ENCODE measurements at regions not wholly inside any gene's neighbourhood (a gene's known extent, or its start where the extent isn't known, plus 50 kb on each side); places are given as distances from the start of the nearest gene placed in this dataset.

DNA sequence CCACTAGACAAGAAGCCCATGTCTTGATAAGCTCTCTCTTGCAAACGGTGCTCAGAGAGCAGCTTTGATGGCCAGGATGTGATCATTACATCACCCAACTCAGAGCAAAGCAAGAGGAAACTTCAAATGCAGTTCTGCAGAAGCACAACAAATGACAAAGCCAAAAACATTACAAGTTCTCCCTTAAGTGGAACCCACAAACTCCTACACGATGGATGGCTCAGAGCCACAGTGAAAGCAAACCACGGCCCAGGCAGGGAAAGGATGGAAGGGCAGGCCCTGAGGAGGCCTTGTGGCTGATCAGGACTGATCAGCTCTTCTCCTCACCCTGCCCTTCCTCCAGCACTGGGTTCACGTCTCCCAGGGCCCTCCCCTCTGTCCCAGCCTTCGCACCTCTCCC is 326.4 kb downstream of the EIPR1 start:
- no peaks in the 10 kb centered on the region for H3K4me1 ChIP-seq (ENCODE audit: control insufficient read depth in 2 of 2, insufficient read depth in 2 of 2, low read length in 2 of 2)
- H3K9me3 ChIP-seq (ENCODE audit: control extremely low read depth in 1 of 3, control insufficient read depth in 2 of 3, insufficient read depth in 1 of 3, low read length in 2 of 3) = peaks cover 0 to 10% (median 0%) of the 10 kb centered on the region in 3 donors
- intact Hi-C loops (cut with micrococcal nuclease) = no loop called here
- H3K36me3 ChIP-seq (replicated peaks in 1 of 2; ENCODE audit: control extremely low read depth in 1 of 2, control insufficient read depth in 1 of 2, extremely low read depth in 1 of 2, insufficient read depth in 2 of 2, low read length in 1 of 2) = no peaks in the 10 kb centered on the region
- no peaks in the 10 kb centered on the region for H3K4me1 Mint-ChIP-seq
- no peak overlapping the region for H3K4me3 Mint-ChIP-seq
- ATAC-seq (ENCODE audit: low read depth) = no peak
- H3K27me3 Mint-ChIP-seq = peaks cover 5% of the 10 kb centered on the region
- no peak overlapping the region for H3K4me2 ChIP-seq (replicated peaks; ENCODE audit: low read depth, low read length, poor library complexity, severe bottlenecking)
- CTCF ChIA-PET = no interaction called here
- WGBS (ENCODE audit: insufficient coverage) = 73% methylated on average over 5 of the region's 5 CpGs
- H3K27me3 ChIP-seq (replicated peaks in 1 of 4; ENCODE audit: control extremely low read depth in 1 of 4, control insufficient read depth in 3 of 4, insufficient read depth in 4 of 4, low read length in 3 of 4) = no peaks in the 10 kb centered on the region
- no peak for DNase-seq
- H4K20me1 ChIP-seq (ENCODE audit: control insufficient read depth, insufficient read depth, low read length, poor library complexity, severe bottlenecking) = no peaks in the 10 kb centered on the region
- no peak overlapping the region for H3K27ac Mint-ChIP-seq
- H3K9ac ChIP-seq (ENCODE audit: low read length) = no peak overlapping the region
- no peak overlapping the region for H2AFZ ChIP-seq (ENCODE audit: insufficient read depth, low read depth, low read length, poor library complexity, severe bottlenecking)
- no peaks in the 10 kb centered on the region for H3K9me3 Mint-ChIP-seq (ENCODE audit: insufficient read depth)
- POLR2A ChIA-PET = no interaction called here
- H3K27ac ChIP-seq (ENCODE audit: low read length in 2 of 2) = no peak overlapping the region
- no peaks in the 10 kb centered on the region for H3K79me2 ChIP-seq (ENCODE audit: control insufficient read depth, insufficient read depth, low read length)
- H3K4me3 ChIP-seq (ENCODE audit: control extremely low read depth in 1 of 5, extremely low read depth in 1 of 5, insufficient read depth in 1 of 5, low read depth in 2 of 5, low read length in 4 of 5) = no peak overlapping the region
- TF ChIP-seq EZH2 (IDR thresholded peaks at IDR 0.05; ENCODE audit: borderline replicate concordance, insufficient read depth, low read depth, low read length, poor library complexity, severe bottlenecking) (no peak), CTCF (IDR thresholded peaks at IDR 0.05) (no peak)

GRCh38 chr2:3046170-3046865 is 331.3 kb downstream of the EIPR1 start:
- WGBS (ENCODE audit: insufficient coverage) = 94% methylated on average over 14 of the region's 14 CpGs
- DNase-seq (no peak), ATAC-seq (ENCODE audit: low read depth) (no peak)
- no peaks in the 10 kb centered on the region for H4K20me1 ChIP-seq (ENCODE audit: control insufficient read depth, insufficient read depth, low read length, poor library complexity, severe bottlenecking)
- no peak overlapping the region for H3K27ac ChIP-seq (ENCODE audit: low read length in 2 of 2)
- H3K79me2 ChIP-seq (ENCODE audit: control insufficient read depth, insufficient read depth, low read length) = peaks cover 6% of the 10 kb centered on the region
- no peaks in the 10 kb centered on the region for H3K27me3 ChIP-seq (replicated peaks in 1 of 4; ENCODE audit: control extremely low read depth in 1 of 4, control insufficient read depth in 3 of 4, insufficient read depth in 4 of 4, low read length in 3 of 4)
- Mint-ChIP-seq H3K27ac (no peak overlapping the region), H3K27me3 (no peaks in the 10 kb centered on the region), H3K9me3 (ENCODE audit: insufficient read depth) (no peaks in the 10 kb centered on the region), H3K4me1 (no peaks in the 10 kb centered on the region), H3K4me3 (no peak overlapping the region)
- no peak for TF ChIP-seq CTCF (IDR thresholded peaks at IDR 0.05)
- no peak for TF ChIP-seq EZH2 (IDR thresholded peaks at IDR 0.05; ENCODE audit: borderline replicate concordance, insufficient read depth, low read depth, low read length, poor library complexity, severe bottlenecking)
- no peak overlapping the region for H3K4me3 ChIP-seq (ENCODE audit: control extremely low read depth in 1 of 5, extremely low read depth in 1 of 5, insufficient read depth in 1 of 5, low read depth in 2 of 5, low read length in 4 of 5)
- peaks cover 0 to 13% (median 0%) of the 10 kb centered on the region in 3 donors for H3K9me3 ChIP-seq (ENCODE audit: control extremely low read depth in 1 of 3, control insufficient read depth in 2 of 3, insufficient read depth in 1 of 3, low read length in 2 of 3)
- H2AFZ ChIP-seq (ENCODE audit: insufficient read depth, low read depth, low read length, poor library complexity, severe bottlenecking) = no peak overlapping the region
- ChIA-PET POLR2A (no interaction called here), CTCF (no interaction called here)
- H3K4me1 ChIP-seq (ENCODE audit: control insufficient read depth in 2 of 2, insufficient read depth in 2 of 2, low read length in 2 of 2) = no peaks in the 10 kb centered on the region
- no peak overlapping the region for H3K4me2 ChIP-seq (replicated peaks; ENCODE audit: low read depth, low read length, poor library complexity, severe bottlenecking)
- no peak overlapping the region for H3K9ac ChIP-seq (ENCODE audit: low read length)
- no peaks in the 10 kb centered on the region for H3K36me3 ChIP-seq (replicated peaks in 1 of 2; ENCODE audit: control extremely low read depth in 1 of 2, control insufficient read depth in 1 of 2, extremely low read depth in 1 of 2, insufficient read depth in 2 of 2, low read length in 1 of 2)
- intact Hi-C loops (cut with micrococcal nuclease) = no loop called here
